ENCODE measurements at regions not wholly inside any gene's neighbourhood (a gene's known extent, or its start where the extent isn't known, plus 50 kb on each side); places are given as distances from the start of the nearest gene placed in this dataset.
"Not testable (repeated sequence)": the region's sequence is repeated elsewhere in the genome, so short reads cannot be mapped to it uniquely, and the experiment has no call there.

GRCh38 chr9:65418966-65419365 is 134.0 kb upstream of the FOXD4L5 start:
- in situ Hi-C loops (cut with MboI); intact Hi-C loops (cut with micrococcal nuclease; ENCODE audit: unreplicated experiment); CTCF ChIA-PET; DNase-seq (ENCODE audit: low read depth, low spot score); H3K4me2 ChIP-seq (ENCODE audit: control insufficient read depth, insufficient read depth); H3K36me3 ChIP-seq (ENCODE audit: control insufficient read depth in 2 of 2, insufficient read depth in 2 of 2, low read length in 1 of 2); H3K4me3 ChIP-seq; POLR2A ChIA-PET; H2AFZ ChIP-seq (ENCODE audit: control insufficient read depth, low read depth, low read length); H3K27me3 ChIP-seq (replicated peaks in 1 of 2; ENCODE audit: control insufficient read depth in 2 of 2, insufficient read depth in 2 of 2, low read length in 1 of 2); SMC1A ChIA-PET (ENCODE audit: uncharacterized antibody, unreplicated experiment); H3K9me3 ChIP-seq (replicated peaks; ENCODE audit: control insufficient read depth, insufficient read depth, low read length); H3K27ac ChIP-seq (ENCODE audit: control insufficient read depth, insufficient read depth); RAD21 ChIA-PET (ENCODE audit: unreplicated experiment); BruUV-seq (replicated peaks); H3K9ac ChIP-seq (ENCODE audit: control insufficient read depth, insufficient read depth, low read length); H3K79me2 ChIP-seq (ENCODE audit: control insufficient read depth, insufficient read depth, low read length); H3K4me1 ChIP-seq (ENCODE audit: control insufficient read depth, insufficient read depth, low read length); H4K20me1 ChIP-seq (ENCODE audit: control insufficient read depth, insufficient read depth); FAIRE-seq; ATAC-seq: not testable (repeated sequence)
- WGBS (ENCODE audit: insufficient coverage, insufficient replicate concordance, low lambda C conversion rate, missing lambda C conversion rate), result 7% methylated on average over 4 of the region's 4 CpGs

GRCh38 chr9:65416948-65417347 is 131.9 kb upstream of the FOXD4L5 start:
- BruUV-seq (replicated peaks); H2AFZ ChIP-seq (ENCODE audit: control insufficient read depth, low read depth, low read length); SMC1A ChIA-PET (ENCODE audit: uncharacterized antibody, unreplicated experiment); FAIRE-seq; in situ Hi-C loops (cut with MboI); H3K79me2 ChIP-seq (ENCODE audit: control insufficient read depth, insufficient read depth, low read length); RAD21 ChIA-PET (ENCODE audit: unreplicated experiment); DNase-seq (ENCODE audit: low read depth, low spot score); H3K4me1 ChIP-seq (ENCODE audit: control insufficient read depth, insufficient read depth, low read length); H4K20me1 ChIP-seq (ENCODE audit: control insufficient read depth, insufficient read depth); H3K9ac ChIP-seq (ENCODE audit: control insufficient read depth, insufficient read depth, low read length); intact Hi-C loops (cut with micrococcal nuclease; ENCODE audit: unreplicated experiment); H3K36me3 ChIP-seq (ENCODE audit: control insufficient read depth in 2 of 2, insufficient read depth in 2 of 2, low read length in 1 of 2); H3K27ac ChIP-seq (ENCODE audit: control insufficient read depth, insufficient read depth); H3K27me3 ChIP-seq (replicated peaks in 1 of 2; ENCODE audit: control insufficient read depth in 2 of 2, insufficient read depth in 2 of 2, low read length in 1 of 2); CTCF ChIA-PET; ATAC-seq; H3K9me3 ChIP-seq (replicated peaks; ENCODE audit: control insufficient read depth, insufficient read depth, low read length); POLR2A ChIA-PET; H3K4me2 ChIP-seq (ENCODE audit: control insufficient read depth, insufficient read depth); H3K4me3 ChIP-seq: not testable (repeated sequence)
- 6% methylated on average over 7 of the region's 7 CpGs for WGBS (ENCODE audit: insufficient coverage, insufficient replicate concordance, low lambda C conversion rate, missing lambda C conversion rate)

- FAIRE-seq; in situ Hi-C loops (cut with MboI); H2AFZ ChIP-seq (ENCODE audit: control insufficient read depth, low read depth, low read length); BruUV-seq (replicated peaks); H3K9ac ChIP-seq (ENCODE audit: control insufficient read depth, insufficient read depth, low read length); ATAC-seq; DNase-seq (ENCODE audit: low read depth, low spot score); H4K20me1 ChIP-seq (ENCODE audit: control insufficient read depth, insufficient read depth); H3K36me3 ChIP-seq (ENCODE audit: control insufficient read depth in 2 of 2, insufficient read depth in 2 of 2, low read length in 1 of 2); H3K9me3 ChIP-seq (replicated peaks; ENCODE audit: control insufficient read depth, insufficient read depth, low read length); RAD21 ChIA-PET (ENCODE audit: unreplicated experiment); H3K79me2 ChIP-seq (ENCODE audit: control insufficient read depth, insufficient read depth, low read length); H3K4me3 ChIP-seq; intact Hi-C loops (cut with micrococcal nuclease; ENCODE audit: unreplicated experiment); SMC1A ChIA-PET (ENCODE audit: uncharacterized antibody, unreplicated experiment); CTCF ChIA-PET; H3K27ac ChIP-seq (ENCODE audit: control insufficient read depth, insufficient read depth); H3K4me1 ChIP-seq (ENCODE audit: control insufficient read depth, insufficient read depth, low read length); H3K4me2 ChIP-seq (ENCODE audit: control insufficient read depth, insufficient read depth); POLR2A ChIA-PET; H3K27me3 ChIP-seq (replicated peaks in 1 of 2; ENCODE audit: control insufficient read depth in 2 of 2, insufficient read depth in 2 of 2, low read length in 1 of 2): not testable (repeated sequence)
- 8% methylated on average over 4 of the region's 4 CpGs for WGBS (ENCODE audit: insufficient coverage, insufficient replicate concordance, low lambda C conversion rate, missing lambda C conversion rate)
Observed at GRCh38 chr9:65414249-65414648, 129.2 kb upstream of the FOXD4L5 start.

GRCh38 chr9:65413371-65413770 is 128.4 kb upstream of the FOXD4L5 start:
- H3K27ac ChIP-seq (ENCODE audit: control insufficient read depth, insufficient read depth); BruUV-seq (replicated peaks); DNase-seq (ENCODE audit: low read depth, low spot score); H3K4me1 ChIP-seq (ENCODE audit: control insufficient read depth, insufficient read depth, low read length); H3K36me3 ChIP-seq (ENCODE audit: control insufficient read depth in 2 of 2, insufficient read depth in 2 of 2, low read length in 1 of 2); H3K9me3 ChIP-seq (replicated peaks; ENCODE audit: control insufficient read depth, insufficient read depth, low read length); H4K20me1 ChIP-seq (ENCODE audit: control insufficient read depth, insufficient read depth); H3K4me2 ChIP-seq (ENCODE audit: control insufficient read depth, insufficient read depth); POLR2A ChIA-PET; H2AFZ ChIP-seq (ENCODE audit: control insufficient read depth, low read depth, low read length); ATAC-seq; H3K4me3 ChIP-seq; in situ Hi-C loops (cut with MboI); CTCF ChIA-PET; intact Hi-C loops (cut with micrococcal nuclease; ENCODE audit: unreplicated experiment); H3K79me2 ChIP-seq (ENCODE audit: control insufficient read depth, insufficient read depth, low read length); H3K27me3 ChIP-seq (replicated peaks in 1 of 2; ENCODE audit: control insufficient read depth in 2 of 2, insufficient read depth in 2 of 2, low read length in 1 of 2); FAIRE-seq; RAD21 ChIA-PET (ENCODE audit: unreplicated experiment); H3K9ac ChIP-seq (ENCODE audit: control insufficient read depth, insufficient read depth, low read length); SMC1A ChIA-PET (ENCODE audit: uncharacterized antibody, unreplicated experiment): not testable (repeated sequence)
- WGBS (ENCODE audit: insufficient coverage, insufficient replicate concordance, low lambda C conversion rate, missing lambda C conversion rate), result 0% methylated on average over 5 of the region's 5 CpGs

Measured in GM12878 (cell line).